ENCODE measurements at regions not wholly inside any gene's neighbourhood (a gene's known extent, or its start where the extent isn't known, plus 50 kb on each side); places are given as distances from the start of the nearest gene placed in this dataset.

DNA sequence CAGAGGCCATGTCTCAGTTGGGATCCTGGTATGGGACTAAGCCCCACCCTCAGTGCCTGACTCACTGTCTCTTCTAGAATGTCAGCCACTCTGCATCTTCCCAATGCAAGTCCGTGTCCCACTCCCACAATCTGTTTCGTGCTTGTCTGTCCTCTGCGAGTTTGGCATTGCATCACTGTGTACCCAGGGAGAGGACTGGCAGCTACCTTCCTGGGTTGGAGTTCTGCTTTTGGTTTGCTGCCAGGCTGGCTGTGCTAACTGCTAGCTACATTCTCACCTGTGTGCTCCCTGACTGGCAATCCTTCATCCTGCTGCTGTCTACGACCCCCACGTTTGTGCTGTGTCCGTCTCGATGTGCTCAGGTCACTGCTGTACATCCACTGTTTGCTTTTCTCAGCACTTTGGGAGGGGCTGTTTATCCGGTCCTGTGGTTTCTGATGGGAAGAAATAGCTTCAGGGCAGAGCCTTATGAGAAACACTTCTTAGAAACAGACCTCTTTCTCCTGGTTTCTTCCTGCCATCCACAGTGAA lies 56.0 kb upstream of the GLI3 start:
- Histone ChIP-seq H2AFZ (ENCODE audit: low read depth, low read length) (no peak overlapping the region), H4K20me1 (ENCODE audit: insufficient read depth) (no peaks in the 10 kb centered on the region), H3K4me3 (ENCODE audit: low read length) (no peak overlapping the region), H3K9ac (ENCODE audit: low read length) (no peak overlapping the region), H3K27me3 (ENCODE audit: insufficient read depth, low read depth, low read length) (no peaks in the 10 kb centered on the region), H3K79me2 (replicated peaks; ENCODE audit: insufficient read depth, low read length) (no peaks in the 10 kb centered on the region), H3K9me2 (ENCODE audit: insufficient read depth, low read length) (no peaks in the 10 kb centered on the region), H3K36me3 (ENCODE audit: insufficient read depth, low read length) (no peaks in the 10 kb centered on the region), H3F3A (ENCODE audit: insufficient read depth, low read length, poor library complexity, severe bottlenecking) (no peaks in the 10 kb centered on the region), H3K27ac (ENCODE audit: low read length) (no peak overlapping the region), H3K4me2 (ENCODE audit: low read length) (no peak overlapping the region), H3K9me3 (ENCODE audit: low read length) (no peaks in the 10 kb centered on the region)
- TF ChIP-seq MXI1 (conservative IDR thresholded peaks at IDR 0.05; ENCODE audit: poor library complexity, severe bottlenecking) (no peak), REST (IDR thresholded peaks at IDR 0.05; ENCODE audit: borderline replicate concordance) (no peak), EP300 (conservative IDR thresholded peaks at IDR 0.05; ENCODE audit: poor library complexity, severe bottlenecking) (no peak), TAF1 (IDR thresholded peaks at IDR 0.05; ENCODE audit: low read depth) (no peak), CTCF (IDR thresholded peaks at IDR 0.05; ENCODE audit: poor library complexity, severe bottlenecking) (no peak), EZH2 (IDR thresholded peaks at IDR 0.05; ENCODE audit: borderline replicate concordance, insufficient read depth, low read length, poor library complexity, severe bottlenecking) (no peak), RAD21 (conservative IDR thresholded peaks at IDR 0.05) (no peak), SMC3 (conservative IDR thresholded peaks at IDR 0.05; ENCODE audit: poor library complexity) (no peak), POLR2AphosphoS5 (IDR thresholded peaks at IDR 0.05) (no peak)

DNA sequence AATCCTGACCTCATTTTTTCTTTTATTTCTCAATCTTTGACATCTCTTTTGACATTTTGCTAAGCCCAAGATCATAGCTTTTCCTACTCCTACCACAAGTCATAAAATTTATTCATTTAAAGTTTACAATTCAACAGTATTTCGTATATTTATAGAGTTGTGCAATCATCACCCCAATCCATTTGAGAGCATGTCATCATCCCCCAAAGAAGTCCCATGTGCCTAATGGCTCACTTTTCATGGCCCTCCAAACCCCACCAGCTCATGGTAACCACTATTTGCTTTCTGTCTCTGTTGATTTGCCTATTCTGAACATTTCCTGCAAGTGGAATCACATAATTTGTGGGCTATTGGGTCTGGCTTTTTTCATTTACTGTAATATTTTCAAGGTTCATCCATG lies 52.5 kb upstream of the GLI3 start:
- no peaks in the 10 kb centered on the region for H3K36me3 ChIP-seq (ENCODE audit: insufficient read depth, low read length)
- H3K4me3 ChIP-seq (ENCODE audit: low read length), result no peak overlapping the region
- no peak overlapping the region for H3K27ac ChIP-seq (ENCODE audit: low read length)
- no peaks in the 10 kb centered on the region for H3K27me3 ChIP-seq (ENCODE audit: insufficient read depth, low read depth, low read length)
- TF ChIP-seq REST (IDR thresholded peaks at IDR 0.05; ENCODE audit: borderline replicate concordance) (no peak), EP300 (conservative IDR thresholded peaks at IDR 0.05; ENCODE audit: poor library complexity, severe bottlenecking) (no peak), MXI1 (conservative IDR thresholded peaks at IDR 0.05; ENCODE audit: poor library complexity, severe bottlenecking) (no peak), TAF1 (IDR thresholded peaks at IDR 0.05; ENCODE audit: low read depth) (no peak), EZH2 (IDR thresholded peaks at IDR 0.05; ENCODE audit: borderline replicate concordance, insufficient read depth, low read length, poor library complexity, severe bottlenecking) (no peak), CTCF (IDR thresholded peaks at IDR 0.05; ENCODE audit: poor library complexity, severe bottlenecking) (no peak), POLR2AphosphoS5 (IDR thresholded peaks at IDR 0.05) (no peak), RAD21 (conservative IDR thresholded peaks at IDR 0.05) (no peak), SMC3 (conservative IDR thresholded peaks at IDR 0.05; ENCODE audit: poor library complexity) (no peak)
- H3K9me3 ChIP-seq (ENCODE audit: low read length), result no peaks in the 10 kb centered on the region
- H4K20me1 ChIP-seq (ENCODE audit: insufficient read depth), result no peaks in the 10 kb centered on the region
- no peaks in the 10 kb centered on the region for H3K79me2 ChIP-seq (replicated peaks; ENCODE audit: insufficient read depth, low read length)
- H3K4me2 ChIP-seq (ENCODE audit: low read length), result no peak overlapping the region
- no peak overlapping the region for H2AFZ ChIP-seq (ENCODE audit: low read depth, low read length)
- no peak overlapping the region for H3K9ac ChIP-seq (ENCODE audit: low read length)
- H3F3A ChIP-seq (ENCODE audit: insufficient read depth, low read length, poor library complexity, severe bottlenecking), result no peaks in the 10 kb centered on the region
- H3K9me2 ChIP-seq (ENCODE audit: insufficient read depth, low read length), result no peaks in the 10 kb centered on the region

All from neural cell (in vitro differentiated cells).